ENCODE measurements at regions not wholly inside any gene's neighbourhood (a gene's known extent, or its start where the extent isn't known, plus 50 kb on each side); places are given as distances from the start of the nearest gene placed in this dataset.

- TF ChIP-seq CTCF (IDR thresholded peaks at IDR 0.05; ENCODE audit: low read depth, low read length) (no peak), EZH2phosphoT487 (IDR thresholded peaks at IDR 0.05; ENCODE audit: low read depth) (no peak)
Observed at GRCh38 chr7:101754424-101755159, 62.8 kb upstream of the CUX1 start.

Measured in OCI-LY3 (cell line).